Activated naive CD8-positive, alpha-beta T cell (primary cell): ENCODE measurements at regions not wholly inside any gene's neighbourhood (a gene's known extent, or its start where the extent isn't known, plus 50 kb on each side); places are given as distances from the start of the nearest gene placed in this dataset.

Experiments
- H3K27ac Mint-ChIP-seq: one replicate; pipeline ENCODE4 v1.8.0; 2021; ENCODE audit warnings: mixed read lengths
- H3K27me3 Mint-ChIP-seq: one replicate; pipeline ENCODE4 v1.8.0; 2021; ENCODE audit warnings: mixed read lengths
- H3K36me3 Mint-ChIP-seq: one replicate; pipeline ENCODE4 v1.8.0; 2021; ENCODE audit warnings: mixed read lengths
- H3K4me1 Mint-ChIP-seq: one replicate; pipeline ENCODE4 v1.8.0; 2021; ENCODE audit warnings: low read depth, mixed read lengths
- H3K4me3 Mint-ChIP-seq: one replicate; pipeline ENCODE4 v1.8.0; 2021; ENCODE audit warnings: mild to moderate bottlenecking, mixed read lengths
- H3K9me3 Mint-ChIP-seq: one replicate; pipeline ENCODE4 v1.8.0; 2021; ENCODE audit warnings: low read depth, mixed read lengths

DNA sequence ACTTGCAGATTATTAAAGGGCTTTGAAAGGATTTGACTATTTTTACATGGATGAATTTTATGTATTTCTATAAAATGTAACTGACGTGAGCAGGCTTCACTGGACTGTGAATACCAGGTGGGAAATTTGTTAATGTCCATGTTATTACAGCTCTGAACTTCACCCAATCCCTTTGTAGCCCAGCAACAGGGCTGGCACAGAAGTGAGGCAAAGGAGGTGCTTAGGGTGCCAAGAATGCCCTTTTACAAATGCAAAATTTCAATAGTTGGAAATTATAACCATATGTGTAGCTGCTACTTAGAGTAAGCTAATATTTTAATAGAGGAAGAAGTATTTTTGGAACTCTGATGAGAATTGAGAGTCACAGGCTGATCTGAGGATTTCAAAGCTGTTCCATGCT lies 53.7 kb upstream of the FAM98A start:
- no peak overlapping the region for H3K4me3 Mint-ChIP-seq
- no peaks in the 10 kb centered on the region for H3K4me1 Mint-ChIP-seq
- no peak overlapping the region for H3K27ac Mint-ChIP-seq
- peaks cover 4% of the 10 kb centered on the region for H3K27me3 Mint-ChIP-seq
- H3K9me3 Mint-ChIP-seq: peaks cover 5% of the 10 kb centered on the region
- no peaks in the 10 kb centered on the region for H3K36me3 Mint-ChIP-seq

DNA sequence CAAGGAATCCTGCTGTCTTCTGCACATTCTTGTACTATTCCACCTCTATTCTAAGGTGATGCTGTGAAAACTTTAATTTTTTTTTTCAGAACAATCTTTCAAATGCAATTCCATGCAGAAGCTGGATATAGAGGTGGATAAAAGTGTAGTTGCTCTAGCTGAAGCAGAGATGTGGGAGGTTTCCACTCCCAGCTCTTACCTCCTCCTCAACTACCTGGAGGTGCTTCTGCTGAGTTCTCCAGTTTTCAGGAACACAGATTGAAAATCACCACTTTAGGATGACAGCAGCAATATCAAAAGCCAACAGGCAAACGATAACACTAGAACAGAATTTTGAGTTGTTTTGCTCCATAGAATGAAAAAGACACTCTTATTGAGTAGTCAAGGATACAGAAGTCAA lies 51.1 kb upstream of the FAM98A start:
- H3K36me3 Mint-ChIP-seq: no peaks in the 10 kb centered on the region
- H3K9me3 Mint-ChIP-seq: no peaks in the 10 kb centered on the region
- H3K27me3 Mint-ChIP-seq: peaks cover 5% of the 10 kb centered on the region
- H3K27ac Mint-ChIP-seq: no peak overlapping the region
- H3K4me1 Mint-ChIP-seq: no peaks in the 10 kb centered on the region
- no peak overlapping the region for H3K4me3 Mint-ChIP-seq
